Fibroblast of skin of left quadriceps (primary cell): ENCODE measurements at regions not wholly inside any gene's neighbourhood (a gene's known extent, or its start where the extent isn't known, plus 50 kb on each side); places are given as distances from the start of the nearest gene placed in this dataset.
"Not testable (repeated sequence)": the region's sequence is repeated elsewhere in the genome, so short reads cannot be mapped to it uniquely, and the experiment has no call there.

Experiments
- DNase-seq, 2 experiments: peaks; one replicate each; pipeline ENCODE4 v3.0.0-alpha.2; 2013; ENCODE audit warnings: low read depth in 2 of 2

DNA sequence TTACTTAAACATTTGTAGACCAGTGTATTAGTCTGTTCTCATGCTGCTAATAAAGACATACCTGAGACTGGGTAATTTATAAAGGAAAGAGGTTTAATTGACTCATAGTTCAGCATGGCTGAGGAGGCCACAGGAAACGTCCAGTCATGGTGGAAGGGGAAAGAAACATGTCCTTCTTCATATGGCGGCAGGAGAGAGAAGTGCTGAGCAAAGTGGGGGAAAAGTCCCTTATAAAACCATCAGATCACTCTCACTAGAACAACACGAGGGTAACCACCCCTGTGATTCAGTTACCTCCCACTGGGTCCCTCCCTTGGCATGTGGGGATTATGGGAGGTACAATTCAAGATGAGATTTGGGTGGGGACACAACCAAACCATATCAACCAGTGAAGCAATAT, 247.1 kb downstream of the UTRN start:
- DNase-seq, result not testable (repeated sequence)

DNA sequence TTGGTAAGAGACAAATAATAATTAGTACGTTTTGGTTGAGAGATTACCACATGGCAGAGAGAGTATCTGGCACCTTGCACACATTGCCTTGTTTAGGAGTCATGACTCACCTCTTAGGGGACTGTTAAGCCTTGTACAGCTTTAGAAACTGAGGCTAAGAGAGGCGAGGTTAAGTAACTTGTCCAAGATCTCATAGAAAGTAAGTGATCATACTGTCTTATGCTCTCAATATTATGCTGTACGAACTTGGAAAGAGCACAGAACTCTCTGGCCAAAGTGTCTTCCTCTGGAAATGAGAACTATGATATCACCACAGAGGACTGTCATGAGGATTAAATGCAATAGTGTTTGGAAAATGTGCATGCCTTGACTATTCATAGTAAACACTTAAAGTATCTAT, 249.0 kb downstream of the UTRN start:
- DNase-seq, result no peak

DNA sequence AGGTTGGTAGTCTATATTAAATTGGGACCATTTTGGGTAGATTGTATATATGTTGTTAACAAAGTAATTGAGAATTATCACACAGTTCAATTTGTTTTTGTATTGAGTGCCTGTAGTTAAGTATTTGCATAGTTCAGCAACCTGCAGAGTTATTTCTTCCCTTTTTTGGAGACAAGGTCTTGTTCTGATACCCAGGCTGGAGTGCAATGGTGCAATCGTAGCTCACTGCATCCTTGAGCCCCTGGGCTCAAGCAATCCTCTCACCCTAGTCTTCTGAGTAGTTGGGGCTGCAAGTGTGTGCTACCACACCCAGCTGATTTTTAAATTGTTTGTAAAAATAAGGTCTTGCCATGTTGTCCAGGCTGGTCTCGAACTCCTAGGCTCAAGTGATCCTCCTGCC, 250.5 kb downstream of the UTRN start:
- DNase-seq, result no peak

DNA sequence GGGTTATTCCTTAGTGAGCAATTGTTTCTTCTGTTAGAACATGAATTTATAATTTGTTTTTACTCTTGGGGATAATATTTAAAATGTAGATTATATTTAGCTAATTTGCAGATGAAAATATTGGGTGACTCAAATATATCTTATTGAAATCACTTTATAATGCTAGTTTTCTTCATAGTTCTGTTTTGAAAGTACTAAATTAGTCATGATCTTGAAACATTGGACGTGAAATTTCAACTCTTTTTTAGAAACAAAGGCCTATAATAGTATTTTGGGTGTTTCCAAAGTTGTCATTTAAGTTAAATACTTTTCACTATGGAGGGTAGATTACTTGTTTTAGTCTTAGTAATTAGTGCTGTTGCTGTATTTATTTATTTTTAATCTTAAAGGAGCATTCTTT, 250.9 kb downstream of the UTRN start:
- DNase-seq, result no peak

DNA sequence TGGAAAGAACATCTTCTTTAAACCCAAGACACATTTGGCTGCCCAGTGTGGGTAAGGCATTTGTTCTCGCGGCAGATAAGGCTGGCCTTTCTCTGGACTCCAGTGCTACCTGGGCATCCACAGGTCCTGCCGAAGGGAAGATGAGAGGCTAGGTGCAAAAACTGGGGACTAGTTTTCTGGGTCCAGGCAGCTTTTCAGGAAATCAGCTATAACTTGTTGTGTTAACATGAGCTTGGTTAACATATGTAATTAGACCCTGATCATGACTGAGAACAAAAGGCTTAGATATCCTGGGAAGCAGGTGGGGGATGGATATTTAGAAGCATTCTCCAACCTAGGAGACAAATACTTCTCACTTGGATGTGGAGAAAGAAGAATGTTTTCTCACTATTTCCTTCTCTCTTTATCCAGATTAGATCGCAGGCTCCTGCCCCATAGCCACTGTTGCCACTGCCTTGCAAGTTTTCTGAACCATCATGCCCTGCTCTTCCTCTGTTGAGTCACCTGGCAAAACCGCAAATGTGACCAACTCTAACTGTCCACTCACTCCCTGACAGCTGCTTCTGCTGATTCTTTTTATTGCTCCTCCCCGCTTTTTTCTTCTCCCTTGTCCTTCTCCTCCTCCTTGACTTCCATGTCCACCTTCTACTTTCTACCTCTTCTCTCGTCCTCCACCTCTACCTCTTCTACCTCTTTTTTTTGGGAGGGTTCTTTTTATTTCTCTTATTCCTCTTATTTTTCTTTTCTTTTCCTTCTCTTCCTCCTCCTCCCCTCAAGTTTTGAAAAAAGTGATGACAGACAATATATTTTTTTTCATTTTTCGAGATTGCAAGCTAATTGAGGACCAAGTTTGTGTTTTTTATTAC, 258.1 kb downstream of the UTRN start:
- no peak for DNase-seq

DNA sequence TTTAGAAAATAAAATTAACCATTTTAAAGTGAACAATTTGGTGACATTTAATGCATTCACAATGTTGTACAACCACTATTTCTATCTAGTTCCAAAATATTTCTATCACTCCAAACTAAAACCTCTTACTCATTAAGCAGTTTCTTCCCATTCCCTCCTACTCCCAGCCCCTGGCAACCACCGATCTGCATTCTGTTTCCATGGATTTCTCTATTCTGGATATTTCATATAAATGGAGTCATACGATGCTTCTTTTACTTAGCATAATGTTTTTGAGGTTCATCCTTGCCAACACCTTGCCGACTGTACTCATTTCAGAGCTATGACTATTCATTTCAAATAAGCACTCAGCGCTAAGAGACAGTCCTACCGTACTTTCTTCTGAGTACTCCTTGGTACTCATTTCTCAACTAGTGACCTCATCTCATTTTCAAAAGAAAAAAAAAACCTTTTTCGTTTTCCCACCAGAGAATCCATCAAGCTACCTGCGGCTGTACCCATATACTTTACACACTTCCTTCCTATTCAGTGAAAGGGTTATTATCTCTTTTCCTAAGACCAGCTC, 259.2 kb downstream of the UTRN start:
- DNase-seq, result no peak

DNA sequence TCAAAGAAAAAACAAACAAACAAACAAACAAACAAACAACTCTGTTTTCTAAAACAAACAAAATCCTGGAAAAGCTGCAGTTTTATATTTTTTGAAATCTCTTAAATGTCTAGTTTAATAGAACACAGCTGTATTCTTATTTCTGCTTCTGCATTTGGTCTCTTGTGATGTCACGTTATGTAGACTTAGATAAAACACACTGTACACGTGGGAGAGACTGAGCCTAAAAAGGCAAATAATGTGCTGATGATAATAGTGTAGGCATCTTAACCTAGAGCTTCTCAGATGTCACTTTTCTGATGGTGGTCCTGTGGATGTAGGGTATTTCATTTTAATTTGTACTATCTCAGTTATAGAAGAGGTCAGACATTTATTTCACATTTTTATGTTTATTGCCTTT, 261.7 kb downstream of the UTRN start:
- no peak for DNase-seq

DNA sequence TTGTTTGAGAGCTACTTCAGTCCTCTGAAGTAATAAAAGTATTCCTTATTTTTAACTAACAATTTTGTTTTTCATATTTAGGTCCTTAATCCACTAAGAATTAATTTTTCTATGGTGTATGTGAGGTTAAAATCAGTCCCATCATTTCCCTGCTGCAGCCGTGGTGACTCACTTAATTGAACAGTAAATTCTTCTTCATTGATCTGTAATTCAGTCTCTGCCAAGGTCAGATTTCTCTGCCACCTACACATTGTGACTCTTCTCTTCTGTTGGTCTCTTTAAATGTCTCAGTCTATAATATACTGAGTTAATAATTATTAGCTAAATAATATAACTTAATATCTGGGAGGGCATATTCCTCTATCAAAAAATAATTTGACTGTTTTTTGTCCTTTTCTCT, 262.3 kb downstream of the UTRN start:
- DNase-seq, result no peak

DNA sequence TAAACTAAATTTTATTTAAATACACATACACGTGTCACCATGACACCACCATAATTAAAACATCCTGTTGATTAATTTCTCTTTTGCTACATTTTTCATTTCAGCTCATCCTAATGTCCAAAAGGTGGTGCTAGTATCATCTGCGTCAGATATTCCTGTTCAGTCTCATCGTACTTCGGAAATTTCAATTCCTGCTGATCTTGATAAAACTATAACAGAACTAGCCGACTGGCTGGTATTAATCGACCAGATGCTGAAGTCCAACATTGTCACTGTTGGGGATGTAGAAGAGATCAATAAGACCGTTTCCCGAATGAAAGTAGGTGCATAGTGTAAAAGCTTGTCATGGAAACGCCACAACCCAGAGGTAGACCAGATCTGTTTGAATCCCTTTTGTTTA, 263.4 kb downstream of the UTRN start:
- DNase-seq, result no peak

DNA sequence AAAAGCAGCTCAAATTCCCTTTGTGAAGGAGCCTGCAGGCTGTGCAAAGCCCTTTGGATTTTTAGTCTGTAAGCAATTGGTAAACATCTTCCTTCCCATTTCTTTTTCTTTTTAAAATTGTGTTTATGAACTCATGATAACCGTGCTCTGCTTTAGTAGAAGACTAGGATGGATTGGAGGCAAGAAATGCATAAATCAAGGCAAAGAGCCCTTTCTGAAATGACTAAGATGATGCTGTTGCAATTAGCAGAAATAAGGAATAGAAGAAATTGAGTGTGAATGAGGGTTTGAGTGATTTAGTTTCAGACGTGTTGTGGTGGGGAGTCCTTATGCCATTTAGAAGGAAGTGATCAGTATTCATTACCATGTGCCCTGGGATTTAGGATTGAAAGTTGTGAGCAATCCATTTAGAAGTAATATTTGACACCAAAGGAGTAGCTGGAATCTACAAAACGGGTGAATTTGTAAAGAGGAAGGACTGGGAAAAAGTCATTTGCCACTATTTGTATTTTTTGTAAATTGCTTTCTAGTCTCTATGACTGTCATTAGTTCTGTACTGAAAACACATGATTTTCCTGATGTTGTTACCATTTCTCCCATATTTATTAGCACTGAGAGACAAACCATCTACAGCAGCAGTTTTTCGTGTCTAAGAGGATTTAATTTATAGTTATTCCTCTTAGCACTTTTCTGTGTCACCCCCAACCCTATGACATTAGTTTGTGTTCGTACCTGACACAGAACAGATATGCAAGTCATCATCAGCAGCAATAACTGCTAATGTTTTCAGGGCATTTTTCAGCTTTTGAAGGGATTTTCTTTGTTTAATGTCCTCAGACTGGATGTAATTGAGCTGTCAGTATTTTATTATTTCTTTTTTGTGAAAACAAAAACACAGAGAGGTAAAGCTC, 265.0 kb downstream of the UTRN start:
- DNase-seq, result no peak

DNA sequence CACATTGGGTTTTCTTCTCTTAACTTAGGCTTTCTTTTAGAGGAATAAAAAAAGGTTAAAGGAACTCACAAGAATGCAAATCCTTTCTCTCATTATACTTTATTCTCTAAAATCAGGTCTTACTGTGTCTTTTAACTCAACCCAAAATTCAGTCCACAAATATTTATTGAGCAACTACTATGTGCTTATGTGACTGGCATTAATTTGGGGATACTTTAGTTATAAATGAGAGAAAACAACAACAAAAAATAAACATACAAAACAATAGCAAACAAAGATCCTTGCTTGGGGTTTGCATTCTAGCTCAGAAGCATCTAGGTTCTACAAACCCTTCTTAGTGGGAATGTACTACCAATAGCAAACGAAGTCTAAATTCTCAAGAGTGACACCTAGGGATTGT, 266.2 kb downstream of the UTRN start:
- DNase-seq, result no peak

DNA sequence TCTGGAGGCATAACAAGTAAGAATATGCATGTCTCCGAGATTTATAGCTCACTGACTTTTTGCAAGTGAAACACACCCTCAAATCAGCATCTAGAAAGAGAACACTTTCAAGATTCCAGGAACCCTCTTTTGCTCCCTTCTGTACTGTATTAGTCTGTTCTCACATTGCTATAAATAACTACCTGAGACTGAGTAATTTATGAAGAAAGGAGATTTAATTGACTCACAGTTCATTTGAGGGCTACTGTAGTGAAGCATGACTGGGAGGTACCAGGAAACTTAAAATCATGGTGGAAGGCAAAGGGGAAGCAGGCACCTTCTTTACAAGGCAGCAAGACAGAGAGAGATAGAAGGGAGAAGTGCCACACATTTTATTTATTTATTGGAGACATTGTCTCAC, 269.9 kb downstream of the UTRN start:
- no peak for DNase-seq

DNA sequence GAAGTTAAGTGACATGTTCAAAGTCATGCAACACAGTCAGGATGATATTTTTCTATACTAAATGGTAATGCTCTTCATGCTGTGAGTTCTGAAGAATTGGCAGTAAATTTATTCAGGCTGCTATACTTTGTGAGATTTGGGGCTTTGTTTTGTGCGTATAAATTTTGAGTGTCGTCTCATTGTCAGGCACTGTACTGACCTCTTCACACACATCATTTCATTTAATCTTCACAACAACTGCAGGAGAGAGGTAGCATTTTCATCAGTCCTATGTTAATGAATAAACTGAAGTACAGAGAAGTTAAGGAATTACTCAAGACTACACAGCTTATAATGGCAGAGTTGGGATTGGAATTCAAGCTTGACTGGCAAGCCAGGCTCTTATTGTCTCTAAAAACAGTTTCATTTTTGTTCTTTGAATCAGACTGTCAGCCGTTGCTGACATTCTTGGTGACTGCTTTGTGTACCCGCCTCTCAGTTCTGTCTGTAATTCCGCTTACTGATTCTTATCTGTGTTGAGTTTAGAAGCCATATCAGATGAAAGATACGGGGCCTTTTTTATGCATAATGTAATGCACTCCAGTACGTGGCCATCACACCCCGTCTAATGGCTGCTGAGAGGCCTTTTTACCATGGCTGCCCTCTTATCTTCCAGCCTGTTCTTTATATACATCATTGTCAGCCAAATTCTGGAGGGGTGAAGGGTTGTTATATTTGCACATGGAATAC, 274.9 kb downstream of the UTRN start:
- no peak for DNase-seq

DNA sequence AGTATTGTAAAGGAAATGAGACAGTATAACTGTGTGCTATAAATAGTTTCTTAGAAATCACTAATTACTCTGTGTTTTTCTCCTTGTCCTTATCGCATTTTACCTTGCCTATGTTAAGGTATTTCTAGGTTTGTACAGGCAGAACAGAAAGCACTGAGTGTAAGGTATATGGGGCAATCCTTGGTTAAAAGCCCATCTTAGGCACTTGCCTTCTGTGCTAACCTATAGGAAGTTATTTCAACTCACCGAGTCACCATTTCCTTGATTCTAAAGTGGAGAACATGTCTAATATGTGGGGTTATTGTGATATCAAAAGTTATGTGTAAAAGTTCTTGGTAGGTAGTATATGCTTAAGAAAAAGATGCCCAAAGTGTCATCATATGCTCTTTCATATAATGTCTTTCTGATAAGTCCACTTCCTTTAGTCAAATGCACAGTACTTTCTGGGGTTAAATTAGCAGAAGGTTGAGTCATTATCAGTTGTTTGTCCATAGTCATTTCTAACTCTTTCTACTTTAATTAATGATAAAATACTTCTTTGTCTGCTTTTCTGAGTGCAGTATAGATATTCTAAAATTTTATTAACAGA, 276.4 kb downstream of the UTRN start:
- no peak for DNase-seq

DNA sequence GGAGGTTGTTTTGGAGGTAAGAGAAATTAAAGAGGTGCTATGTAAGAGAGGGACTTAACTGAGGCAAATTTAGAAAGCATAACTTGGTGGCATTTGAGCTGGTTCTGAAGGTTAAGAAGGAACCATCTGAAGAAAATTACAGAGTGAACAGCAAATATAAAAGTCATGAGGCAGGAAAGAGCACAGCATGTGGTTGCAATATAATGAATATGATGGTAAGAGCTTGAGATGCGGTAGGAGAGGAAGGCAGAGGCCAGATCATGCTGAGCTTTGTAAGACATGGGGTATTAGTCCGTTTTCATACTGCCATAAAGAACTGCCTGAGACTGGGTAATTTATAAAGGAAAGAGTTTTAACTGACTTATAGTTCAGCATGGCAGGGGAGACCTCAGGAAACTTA, 279.1 kb downstream of the UTRN start:
- DNase-seq, result no peak

DNA sequence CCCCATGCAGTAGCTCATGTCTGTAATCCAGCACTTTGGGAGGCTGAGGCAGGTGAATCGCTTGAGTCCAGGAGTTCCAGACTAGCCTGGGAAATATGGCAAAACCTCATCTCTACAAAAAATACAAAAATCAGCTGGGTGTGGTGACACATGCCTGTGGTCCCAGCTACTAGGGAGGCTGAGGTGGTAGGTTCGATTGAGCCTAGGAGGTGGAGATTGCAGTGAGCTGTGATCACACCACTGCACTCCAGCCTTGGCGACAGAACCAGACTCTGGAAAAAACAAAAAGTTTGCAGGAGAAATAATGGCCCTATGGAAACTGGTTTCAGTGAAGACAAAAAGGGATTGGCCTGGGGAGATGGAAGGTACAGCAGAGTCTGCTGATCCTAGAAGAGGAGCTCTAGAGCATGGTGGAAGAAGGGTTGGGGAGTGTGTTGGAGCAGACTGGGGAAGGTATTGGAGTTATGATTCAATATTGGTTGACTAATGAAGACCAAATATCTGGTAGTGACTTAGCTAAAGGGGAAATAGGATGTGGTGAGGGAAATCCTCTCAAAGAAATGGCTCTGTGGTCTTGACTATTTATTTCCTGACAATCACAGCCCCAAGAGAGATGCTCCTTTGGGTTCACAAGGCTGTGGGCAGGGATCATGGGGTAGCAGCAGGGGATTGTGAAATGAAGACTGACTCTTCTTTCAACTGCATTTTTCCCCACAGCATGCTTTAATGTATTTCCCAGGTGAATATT, 281.9 kb downstream of the UTRN start:
- no peak for DNase-seq

DNA sequence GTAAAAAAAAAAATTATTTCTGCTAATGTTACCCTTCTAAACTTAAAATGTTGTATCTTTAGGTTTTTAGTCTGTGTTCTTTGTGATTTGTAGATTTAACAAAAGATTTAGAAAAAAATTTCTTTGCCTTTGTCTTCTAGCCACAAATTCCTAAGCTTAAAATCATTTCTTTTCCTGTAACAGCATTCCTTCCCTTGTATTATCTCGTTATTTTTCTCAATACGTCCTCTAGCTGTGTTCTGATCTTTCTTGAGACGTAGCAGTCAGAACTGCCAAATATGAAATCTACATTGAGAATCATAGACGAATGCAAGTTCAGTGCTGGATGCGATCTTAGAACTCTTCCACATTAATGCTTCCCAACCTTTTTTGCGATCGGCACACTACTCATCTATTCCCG, 283.1 kb downstream of the UTRN start:
- no peak for DNase-seq

DNA sequence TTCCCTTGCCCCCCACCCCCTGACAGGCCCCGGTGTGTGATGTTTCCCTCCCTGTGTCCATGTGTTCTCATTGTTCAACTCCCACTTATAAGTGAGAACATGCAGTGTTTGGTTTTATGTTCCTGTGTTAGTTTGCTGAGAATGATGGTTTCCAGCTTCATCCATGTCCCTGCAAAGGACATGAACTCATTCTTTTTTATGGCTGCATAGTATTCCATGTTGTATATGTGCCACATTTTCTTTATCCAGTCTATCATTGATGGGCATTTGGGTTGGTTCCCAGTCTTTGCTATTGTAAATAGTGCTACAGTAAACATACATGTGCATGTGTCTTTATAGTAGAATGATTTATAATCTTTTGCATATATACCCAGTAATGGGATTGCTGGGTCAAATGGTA, 287.4 kb downstream of the UTRN start:
- DNase-seq, result not testable (repeated sequence)

DNA sequence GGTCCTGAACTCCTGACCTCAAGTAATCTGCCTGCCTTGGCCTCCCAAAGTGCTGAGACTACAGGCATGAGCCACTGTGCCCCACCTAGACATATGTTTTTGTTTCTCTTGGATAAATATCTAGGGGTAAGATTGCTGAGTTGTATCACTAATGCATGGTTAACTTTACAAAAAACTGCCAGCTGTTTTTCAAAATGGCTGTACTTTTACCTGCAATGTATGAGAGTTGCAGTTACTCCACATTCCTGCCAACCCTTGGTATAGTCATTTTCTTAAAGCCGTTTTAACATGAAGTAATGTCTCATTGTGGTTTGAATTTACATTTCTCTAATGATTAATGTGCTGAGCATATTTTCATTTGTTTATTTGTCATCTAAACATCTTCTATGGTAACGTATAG, 289.7 kb downstream of the UTRN start:
- no peak for DNase-seq

DNA sequence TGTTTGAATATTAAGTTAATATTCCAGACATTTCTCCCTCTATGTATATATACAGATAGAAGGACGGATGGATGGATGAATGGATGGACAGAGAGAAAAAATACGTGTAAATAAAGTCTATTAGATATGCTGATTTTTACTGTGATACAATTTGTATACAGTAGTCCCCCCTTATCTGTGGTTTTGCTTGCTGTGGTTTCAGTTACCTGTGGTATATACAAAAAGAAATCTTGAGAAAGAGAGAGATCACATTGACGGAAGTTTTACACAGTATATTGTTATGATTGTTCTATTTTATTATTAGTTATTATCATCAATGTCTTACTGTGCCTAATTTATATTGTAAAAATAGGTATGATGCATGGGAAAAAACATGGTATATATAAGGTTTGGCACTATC, 290.2 kb downstream of the UTRN start:
- DNase-seq, result no peak

DNA sequence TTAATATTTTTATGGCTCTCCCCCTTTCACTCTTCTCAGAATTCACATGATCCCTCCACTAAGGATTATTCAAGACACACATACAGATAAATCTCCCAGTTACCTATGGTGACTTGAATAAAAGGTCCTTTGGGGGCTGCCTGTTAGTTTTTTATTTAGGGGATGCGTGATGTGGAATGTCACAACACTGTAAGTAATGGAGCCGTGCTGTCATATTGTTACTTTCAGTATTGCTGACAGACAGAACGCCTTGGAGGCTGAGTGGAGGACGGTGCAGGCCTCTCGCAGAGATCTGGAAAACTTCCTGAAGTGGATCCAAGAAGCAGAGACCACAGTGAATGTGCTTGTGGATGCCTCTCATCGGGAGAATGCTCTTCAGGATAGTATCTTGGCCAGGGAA, 291.7 kb downstream of the UTRN start:
- no peak for DNase-seq
